ENCODE measurements at regions not wholly inside any gene's neighbourhood (a gene's known extent, or its start where the extent isn't known, plus 50 kb on each side); places are given as distances from the start of the nearest gene placed in this dataset.

DNA sequence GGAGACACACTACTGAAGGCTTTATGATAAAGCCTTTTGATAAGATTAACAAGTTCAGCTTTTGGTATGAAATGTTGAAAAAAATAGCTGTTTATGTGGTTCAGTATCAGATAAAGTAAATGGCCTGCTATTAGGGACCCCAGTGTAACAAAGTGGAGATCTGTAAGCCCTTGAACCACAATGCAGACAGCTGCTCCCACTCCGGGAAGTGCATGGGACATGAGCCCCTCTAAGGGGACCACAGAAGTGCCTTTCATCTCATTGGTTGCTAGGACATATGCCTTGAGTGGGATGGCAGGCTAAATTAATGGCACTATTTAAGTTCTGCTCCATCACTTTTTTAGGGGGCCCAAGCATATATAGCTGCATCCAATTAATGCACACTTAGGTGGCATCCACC, 167.6 kb upstream of the SOX11 start:
- ATAC-seq (ENCODE audit: insufficient read depth, low read depth), result no peak
- no peak for DNase-seq
- H3K36me3 ChIP-seq (ENCODE audit: insufficient read depth, low read length), result no peaks in the 10 kb centered on the region

GRCh38 chr2:5528706-5529105, 163.5 kb upstream of the SOX11 start:
- no peaks in the 10 kb centered on the region for H3K79me2 ChIP-seq (ENCODE audit: insufficient read depth, low read length)
- H3K27ac ChIP-seq (ENCODE audit: low read length), result no peak overlapping the region
- no peaks in the 10 kb centered on the region for H3K4me1 ChIP-seq (ENCODE audit: insufficient read depth, low read length)
- DNase-seq (peak; percentile 7), ATAC-seq (ENCODE audit: insufficient read depth, low read depth) (0 out of 3 replicates have a peak, but pooled peaks have one; percentile 19)
- no peaks in the 10 kb centered on the region for H3K36me3 ChIP-seq (ENCODE audit: insufficient read depth, low read length)
- H3K27me3 ChIP-seq (ENCODE audit: insufficient read depth, low read length, poor library complexity), result no peaks in the 10 kb centered on the region
- no peak overlapping the region for H3K4me3 ChIP-seq (ENCODE audit: low read depth in 1 of 2, low read length in 2 of 2)
- TF ChIP-seq, protein P1, sequence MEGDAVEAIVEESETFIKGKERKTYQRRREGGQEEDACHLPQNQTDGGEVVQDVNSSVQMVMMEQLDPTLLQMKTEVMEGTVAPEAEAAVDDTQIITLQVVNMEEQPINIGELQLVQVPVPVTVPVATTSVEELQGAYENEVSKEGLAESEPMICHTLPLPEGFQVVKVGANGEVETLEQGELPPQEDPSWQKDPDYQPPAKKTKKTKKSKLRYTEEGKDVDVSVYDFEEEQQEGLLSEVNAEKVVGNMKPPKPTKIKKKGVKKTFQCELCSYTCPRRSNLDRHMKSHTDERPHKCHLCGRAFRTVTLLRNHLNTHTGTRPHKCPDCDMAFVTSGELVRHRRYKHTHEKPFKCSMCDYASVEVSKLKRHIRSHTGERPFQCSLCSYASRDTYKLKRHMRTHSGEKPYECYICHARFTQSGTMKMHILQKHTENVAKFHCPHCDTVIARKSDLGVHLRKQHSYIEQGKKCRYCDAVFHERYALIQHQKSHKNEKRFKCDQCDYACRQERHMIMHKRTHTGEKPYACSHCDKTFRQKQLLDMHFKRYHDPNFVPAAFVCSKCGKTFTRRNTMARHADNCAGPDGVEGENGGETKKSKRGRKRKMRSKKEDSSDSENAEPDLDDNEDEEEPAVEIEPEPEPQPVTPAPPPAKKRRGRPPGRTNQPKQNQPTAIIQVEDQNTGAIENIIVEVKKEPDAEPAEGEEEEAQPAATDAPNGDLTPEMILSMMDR (IDR thresholded peaks at IDR 0.05; ENCODE audit: borderline replicate concordance, extremely low read depth, low read length, poor library complexity, severe bottlenecking), result no peak
- no peak for TF ChIP-seq EZH2 (IDR thresholded peaks at IDR 0.05; ENCODE audit: borderline replicate concordance, low read depth, low read length, severe bottlenecking)
- no peak overlapping the region for H3K4me2 ChIP-seq (ENCODE audit: insufficient read depth, low read length)
- no peak overlapping the region for H3K9ac ChIP-seq (ENCODE audit: low read depth, low read length)
- no peaks in the 10 kb centered on the region for H3K9me3 ChIP-seq (ENCODE audit: insufficient read depth, low read length, severe bottlenecking)
- H4K20me1 ChIP-seq (ENCODE audit: insufficient read depth, low read length), result no peaks in the 10 kb centered on the region
- no peak overlapping the region for H2AFZ ChIP-seq (ENCODE audit: low read depth, low read length)

More for the DNA sequence above, 167.6 kb upstream of the SOX11 start:
- TF ChIP-seq, protein P1 (IDR thresholded peaks at IDR 0.05; ENCODE audit: borderline replicate concordance, extremely low read depth, low read length, poor library complexity, severe bottlenecking), result no peak
- TF ChIP-seq EZH2 (IDR thresholded peaks at IDR 0.05; ENCODE audit: borderline replicate concordance, low read depth, low read length, severe bottlenecking), result no peak
- Histone ChIP-seq H2AFZ (ENCODE audit: low read depth, low read length) (no peak overlapping the region), H3K27ac (ENCODE audit: low read length) (no peak overlapping the region), H3K4me3 (ENCODE audit: low read depth in 1 of 2, low read length in 2 of 2) (no peak overlapping the region), H3K4me1 (ENCODE audit: insufficient read depth, low read length) (no peaks in the 10 kb centered on the region), H3K4me2 (ENCODE audit: insufficient read depth, low read length) (no peak overlapping the region), H4K20me1 (ENCODE audit: insufficient read depth, low read length) (no peaks in the 10 kb centered on the region), H3K27me3 (ENCODE audit: insufficient read depth, low read length, poor library complexity) (no peaks in the 10 kb centered on the region), H3K9me3 (ENCODE audit: insufficient read depth, low read length, severe bottlenecking) (no peaks in the 10 kb centered on the region), H3K79me2 (ENCODE audit: insufficient read depth, low read length) (no peaks in the 10 kb centered on the region), H3K9ac (ENCODE audit: low read depth, low read length) (no peak overlapping the region)

DNA sequence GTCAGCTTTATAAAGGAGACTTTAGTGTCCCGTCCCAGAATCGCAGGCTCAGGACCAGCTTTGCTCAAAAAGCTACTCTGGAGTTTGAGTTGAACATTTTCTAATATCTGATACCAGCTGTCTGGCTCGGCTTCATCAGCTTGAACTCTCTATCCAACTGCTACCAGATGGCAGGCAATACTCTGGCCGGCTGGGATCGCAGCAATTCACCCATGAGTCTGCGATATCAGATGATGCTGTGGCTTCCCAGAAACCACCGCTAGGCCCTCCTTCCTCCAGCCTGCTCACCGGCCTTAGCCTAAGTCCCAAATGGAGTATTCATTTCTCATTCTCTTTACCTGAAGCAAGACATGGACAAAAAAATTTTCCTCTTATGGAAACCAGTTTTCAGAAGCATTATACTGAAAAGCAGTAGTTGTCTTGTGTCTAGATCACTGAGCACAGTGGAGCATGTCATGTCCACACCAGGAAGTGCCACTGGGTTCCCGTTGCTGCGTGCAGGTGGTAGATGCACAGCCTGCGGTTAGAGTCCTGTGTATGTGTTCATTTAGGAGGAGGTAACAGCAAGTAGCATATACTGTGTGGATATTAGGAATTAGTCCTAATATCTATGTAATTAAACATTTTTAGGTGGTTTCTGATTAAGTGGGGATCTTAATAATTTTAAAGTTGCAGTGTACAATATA, 162.0 kb upstream of the SOX11 start:
- Histone ChIP-seq H3K9me3 (ENCODE audit: insufficient read depth, low read length, severe bottlenecking) (no peaks in the 10 kb centered on the region), H3K27ac (ENCODE audit: low read length) (no peak overlapping the region), H3K36me3 (ENCODE audit: insufficient read depth, low read length) (no peaks in the 10 kb centered on the region), H3K4me2 (ENCODE audit: insufficient read depth, low read length) (no peak overlapping the region), H3K4me1 (ENCODE audit: insufficient read depth, low read length) (no peaks in the 10 kb centered on the region), H3K79me2 (ENCODE audit: insufficient read depth, low read length) (no peaks in the 10 kb centered on the region), H3K9ac (ENCODE audit: low read depth, low read length) (no peak overlapping the region), H2AFZ (ENCODE audit: low read depth, low read length) (no peak overlapping the region), H3K4me3 (ENCODE audit: low read depth in 1 of 2, low read length in 2 of 2) (no peak overlapping the region), H4K20me1 (ENCODE audit: insufficient read depth, low read length) (no peaks in the 10 kb centered on the region), H3K27me3 (ENCODE audit: insufficient read depth, low read length, poor library complexity) (no peaks in the 10 kb centered on the region)
- DNase-seq (no peak), ATAC-seq (ENCODE audit: insufficient read depth, low read depth) (no peak)
- no peak for TF ChIP-seq EZH2 (IDR thresholded peaks at IDR 0.05; ENCODE audit: borderline replicate concordance, low read depth, low read length, severe bottlenecking)
- TF ChIP-seq, protein P1 (IDR thresholded peaks at IDR 0.05; ENCODE audit: borderline replicate concordance, extremely low read depth, low read length, poor library complexity, severe bottlenecking), result no peak

Measured in DND-41 (cell line).